ENCODE measurements at regions not wholly inside any gene's neighbourhood (a gene's known extent, or its start where the extent isn't known, plus 50 kb on each side); places are given as distances from the start of the nearest gene placed in this dataset.

- Histone ChIP-seq H3K56ac (ENCODE audit: insufficient read length, low read depth, low read length) (no peak overlapping the region), H4K20me1 (ENCODE audit: control insufficient read depth, insufficient read depth, insufficient read length) (no peaks in the 10 kb centered on the region), H3K79me1 (ENCODE audit: insufficient read depth, low read depth, low read length, poor library complexity, severe bottlenecking) (no peaks in the 10 kb centered on the region), H3K9me3 (ENCODE audit: control insufficient read depth, low read depth, low read length) (peaks cover 97% of the 10 kb centered on the region), H4K91ac (ENCODE audit: insufficient read length, low read depth, low read length) (no peak overlapping the region), H2AK5ac (ENCODE audit: insufficient read length, low read length) (no peak overlapping the region), H2BK5ac (ENCODE audit: insufficient read length, low read length) (no peak overlapping the region), H2AFZ (ENCODE audit: low read length) (no peak overlapping the region), H4K5ac (ENCODE audit: insufficient read length, low read depth, low read length) (no peak overlapping the region), H3K23ac (ENCODE audit: insufficient read length, low read depth, low read length) (no peak overlapping the region), H3K9ac (ENCODE audit: extremely low read depth, insufficient read length, low read length) (no peak overlapping the region), H2BK120ac (ENCODE audit: low read depth, low read length, poor library complexity, severe bottlenecking) (no peak overlapping the region), H3K4ac (ENCODE audit: low read depth, low read length) (no peak overlapping the region), H3K4me1 (ENCODE audit: insufficient read depth, low read length) (no peaks in the 10 kb centered on the region), H3K79me2 (ENCODE audit: insufficient read depth, low read length) (no peaks in the 10 kb centered on the region), H3K18ac (ENCODE audit: insufficient read length, low read depth, low read length) (no peak overlapping the region), H3T11ph (ENCODE audit: low read length) (no peak overlapping the region), H3K23me2 (ENCODE audit: insufficient read length, low read depth, low read length, poor library complexity, severe bottlenecking) (no peaks in the 10 kb centered on the region), H3K14ac (ENCODE audit: insufficient read depth, low read length) (no peak overlapping the region), H3K27me3 (ENCODE audit: insufficient read depth, low read length) (no peaks in the 10 kb centered on the region), H3K27ac (ENCODE audit: insufficient read length, low read depth, low read length) (no peak overlapping the region), H4K8ac (replicated peaks; ENCODE audit: insufficient read length, low read depth, low read length) (no peak overlapping the region), H2BK12ac (ENCODE audit: insufficient read length, low read depth, low read length) (no peak overlapping the region), H2BK15ac (ENCODE audit: low read depth, low read length) (no peak overlapping the region), H3K4me2 (ENCODE audit: insufficient read depth, insufficient read length, low read length) (no peak overlapping the region), H2BK20ac (ENCODE audit: low read depth, low read length, poor library complexity, severe bottlenecking) (no peak overlapping the region)
- peaks cover 7 to 10% (median 9%) of the 10 kb centered on the region in 3 experiments for H3K36me3 Mint-ChIP-seq (ENCODE audit: insufficient read depth in 1 of 3, low read depth in 3 of 3)
- no peaks in the 10 kb centered on the region for H3K4me1 Mint-ChIP-seq
- no CpG with 5 or more reads among the region's 43 CpGs for WGBS (ENCODE audit: extremely low coverage, insufficient read length, low lambda C conversion rate)
- peaks cover 1% of the 10 kb centered on the region for H3K27me3 Mint-ChIP-seq (ENCODE audit: low read depth)
- no peak for DNase-seq
- TF ChIP-seq, protein P1, sequence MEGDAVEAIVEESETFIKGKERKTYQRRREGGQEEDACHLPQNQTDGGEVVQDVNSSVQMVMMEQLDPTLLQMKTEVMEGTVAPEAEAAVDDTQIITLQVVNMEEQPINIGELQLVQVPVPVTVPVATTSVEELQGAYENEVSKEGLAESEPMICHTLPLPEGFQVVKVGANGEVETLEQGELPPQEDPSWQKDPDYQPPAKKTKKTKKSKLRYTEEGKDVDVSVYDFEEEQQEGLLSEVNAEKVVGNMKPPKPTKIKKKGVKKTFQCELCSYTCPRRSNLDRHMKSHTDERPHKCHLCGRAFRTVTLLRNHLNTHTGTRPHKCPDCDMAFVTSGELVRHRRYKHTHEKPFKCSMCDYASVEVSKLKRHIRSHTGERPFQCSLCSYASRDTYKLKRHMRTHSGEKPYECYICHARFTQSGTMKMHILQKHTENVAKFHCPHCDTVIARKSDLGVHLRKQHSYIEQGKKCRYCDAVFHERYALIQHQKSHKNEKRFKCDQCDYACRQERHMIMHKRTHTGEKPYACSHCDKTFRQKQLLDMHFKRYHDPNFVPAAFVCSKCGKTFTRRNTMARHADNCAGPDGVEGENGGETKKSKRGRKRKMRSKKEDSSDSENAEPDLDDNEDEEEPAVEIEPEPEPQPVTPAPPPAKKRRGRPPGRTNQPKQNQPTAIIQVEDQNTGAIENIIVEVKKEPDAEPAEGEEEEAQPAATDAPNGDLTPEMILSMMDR (conservative IDR thresholded peaks at IDR 0.05), result no peak
- H3K4me3 Mint-ChIP-seq, result no peak overlapping the region
- peaks cover 85 to 96% of the 10 kb centered on the region in 2 experiments for H3K9me3 Mint-ChIP-seq
- no peak overlapping the region for H3K27ac Mint-ChIP-seq
Measured at GRCh38 chr16:35749253-35750141, 2290.1 kb downstream of the TP53TG3F start.

Data from H9 (cell line).